ENCODE measurements at regions not wholly inside any gene's neighbourhood (a gene's known extent, or its start where the extent isn't known, plus 50 kb on each side); places are given as distances from the start of the nearest gene placed in this dataset.

- ChIA-PET CTCF (interaction anchor here (0.9 to 1.4 kb wide), 2 partner anchors 9 to 14 kb away, joined by 3 to 4 read pairs; no protein-coding TSS in a partner anchor), POLR2A (no interaction called here)
- Histone ChIP-seq H3K27me3 (ENCODE audit: control insufficient read depth, insufficient read depth, low read length) (no peaks in the 10 kb centered on the region), H3K4me3 (ENCODE audit: low read depth, low read length) (no peak overlapping the region), H3K36me3 (ENCODE audit: control insufficient read depth, insufficient read depth, low read length) (no peaks in the 10 kb centered on the region)
- no peak for DNase-seq (ENCODE audit: low read depth)
- TF ChIP-seq, protein P1, sequence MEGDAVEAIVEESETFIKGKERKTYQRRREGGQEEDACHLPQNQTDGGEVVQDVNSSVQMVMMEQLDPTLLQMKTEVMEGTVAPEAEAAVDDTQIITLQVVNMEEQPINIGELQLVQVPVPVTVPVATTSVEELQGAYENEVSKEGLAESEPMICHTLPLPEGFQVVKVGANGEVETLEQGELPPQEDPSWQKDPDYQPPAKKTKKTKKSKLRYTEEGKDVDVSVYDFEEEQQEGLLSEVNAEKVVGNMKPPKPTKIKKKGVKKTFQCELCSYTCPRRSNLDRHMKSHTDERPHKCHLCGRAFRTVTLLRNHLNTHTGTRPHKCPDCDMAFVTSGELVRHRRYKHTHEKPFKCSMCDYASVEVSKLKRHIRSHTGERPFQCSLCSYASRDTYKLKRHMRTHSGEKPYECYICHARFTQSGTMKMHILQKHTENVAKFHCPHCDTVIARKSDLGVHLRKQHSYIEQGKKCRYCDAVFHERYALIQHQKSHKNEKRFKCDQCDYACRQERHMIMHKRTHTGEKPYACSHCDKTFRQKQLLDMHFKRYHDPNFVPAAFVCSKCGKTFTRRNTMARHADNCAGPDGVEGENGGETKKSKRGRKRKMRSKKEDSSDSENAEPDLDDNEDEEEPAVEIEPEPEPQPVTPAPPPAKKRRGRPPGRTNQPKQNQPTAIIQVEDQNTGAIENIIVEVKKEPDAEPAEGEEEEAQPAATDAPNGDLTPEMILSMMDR (IDR thresholded peaks at IDR 0.05; ENCODE audit: insufficient read depth, low read depth, low read length), result no peak
These were observed 122.7 kb downstream of the LMO4 start for GRCh38 chr1:87451229-87451920.

- no peak for DNase-seq (ENCODE audit: low read depth)
- TF ChIP-seq, protein P1 (IDR thresholded peaks at IDR 0.05; ENCODE audit: insufficient read depth, low read depth, low read length), result no peak
- no peaks in the 10 kb centered on the region for H3K27me3 ChIP-seq (ENCODE audit: control insufficient read depth, insufficient read depth, low read length)
- ChIA-PET POLR2A (no interaction called here), CTCF (interaction anchor here (1.4 kb wide), 1 partner anchor 8 kb away, joined by 3 read pairs; no protein-coding TSS in a partner anchor)
- H3K36me3 ChIP-seq (ENCODE audit: control insufficient read depth, insufficient read depth, low read length), result no peaks in the 10 kb centered on the region
- H3K4me3 ChIP-seq (ENCODE audit: low read depth, low read length), result no peak overlapping the region
These were observed 124.0 kb downstream of the LMO4 start for GRCh38 chr1:87452648-87453047.

- CTCF ChIA-PET, result no interaction called here
These were observed 128.7 kb downstream of the LMO4 start for GRCh38 chr1:87457408-87457807.

DNA sequence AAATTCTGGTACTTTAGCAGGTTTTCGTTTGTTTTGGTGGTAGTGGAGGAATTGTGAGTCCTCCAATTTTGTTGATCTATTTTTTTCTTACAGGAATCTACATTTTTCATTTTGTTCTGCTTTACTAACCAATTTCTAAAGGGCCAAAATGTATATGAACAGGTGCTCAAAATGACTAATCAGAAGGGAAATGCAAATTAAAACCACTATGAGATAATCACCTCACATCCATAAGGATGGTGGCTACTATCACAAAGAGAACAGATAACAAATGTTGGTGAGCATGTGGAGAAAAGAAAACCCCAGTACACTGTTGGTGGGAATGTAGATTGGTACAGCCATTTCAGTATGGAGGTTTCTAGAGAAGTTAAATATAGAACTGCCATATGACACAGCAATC lies 134.2 kb downstream of the LMO4 start:
- Histone ChIP-seq H3K36me3 (ENCODE audit: control insufficient read depth, insufficient read depth, low read length) (no peaks in the 10 kb centered on the region), H3K4me3 (ENCODE audit: low read depth, low read length) (no peak overlapping the region), H3K27me3 (ENCODE audit: control insufficient read depth, insufficient read depth, low read length) (no peaks in the 10 kb centered on the region)
- ChIA-PET POLR2A (no interaction called here), CTCF (no interaction called here)
- TF ChIP-seq, protein P1 (IDR thresholded peaks at IDR 0.05; ENCODE audit: insufficient read depth, low read depth, low read length), result no peak
- DNase-seq (ENCODE audit: low read depth), result no peak

More at GRCh38 chr1:87457408-87457807, 128.7 kb downstream of the LMO4 start:
- POLR2A ChIA-PET, result no interaction called here
- no peaks in the 10 kb centered on the region for H3K36me3 ChIP-seq (ENCODE audit: control insufficient read depth, insufficient read depth, low read length)
- H3K4me3 ChIP-seq (ENCODE audit: low read depth, low read length), result no peak overlapping the region
- H3K27me3 ChIP-seq (ENCODE audit: control insufficient read depth, insufficient read depth, low read length), result no peaks in the 10 kb centered on the region
- DNase-seq (ENCODE audit: low read depth), result no peak
- TF ChIP-seq, protein P1 (IDR thresholded peaks at IDR 0.05; ENCODE audit: insufficient read depth, low read depth, low read length), result no peak

- POLR2A ChIA-PET, result no interaction called here
- DNase-seq (ENCODE audit: low read depth), result no peak
- Histone ChIP-seq H3K27me3 (ENCODE audit: control insufficient read depth, insufficient read depth, low read length) (no peaks in the 10 kb centered on the region), H3K36me3 (ENCODE audit: control insufficient read depth, insufficient read depth, low read length) (no peaks in the 10 kb centered on the region), H3K4me3 (ENCODE audit: low read depth, low read length) (no peak overlapping the region)
- TF ChIP-seq, protein P1 (IDR thresholded peaks at IDR 0.05; ENCODE audit: insufficient read depth, low read depth, low read length), result no peak
- CTCF ChIA-PET, result no interaction called here
These were observed 135.4 kb downstream of the LMO4 start for GRCh38 chr1:87464022-87464490.
